ENCODE measurements at regions not wholly inside any gene's neighbourhood (a gene's known extent, or its start where the extent isn't known, plus 50 kb on each side); places are given as distances from the start of the nearest gene placed in this dataset.

DNA sequence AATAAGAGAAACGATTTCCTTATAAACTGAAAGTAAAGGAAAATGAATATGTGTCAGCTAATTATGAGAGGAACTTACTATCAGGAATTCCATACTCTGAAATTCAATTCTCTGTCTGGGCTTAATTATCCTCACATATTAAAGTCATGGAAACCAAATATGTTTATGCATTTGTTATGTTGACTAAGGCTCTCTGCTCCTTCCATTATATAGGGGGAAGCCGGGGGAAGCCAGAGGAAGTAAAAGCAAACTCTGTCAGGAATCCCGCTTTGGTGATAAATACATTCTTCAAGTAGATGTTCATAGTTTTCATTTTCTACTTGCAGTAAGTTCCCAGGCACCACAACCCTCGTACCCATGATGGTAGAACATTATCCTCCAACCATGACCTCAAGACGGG lies 142.8 kb upstream of the VCX2 start:
- no peak for DNase-seq (ENCODE audit: low read depth, low spot score)
- no CpG with 5 or more reads among the region's 5 CpGs for WGBS (ENCODE audit: insufficient coverage, insufficient read length)
- Histone ChIP-seq H3K36me3 (ENCODE audit: control insufficient read depth, insufficient read depth, low read length) (no peaks in the 10 kb centered on the region), H3K4me1 (ENCODE audit: control insufficient read depth, insufficient read depth, low read length) (no peaks in the 10 kb centered on the region), H3K4me3 (ENCODE audit: low read length) (no peak overlapping the region), H3K9me3 (ENCODE audit: control insufficient read depth, insufficient read depth, low read length) (no peaks in the 10 kb centered on the region), H3K27ac (ENCODE audit: low read length) (no peak overlapping the region), H3K27me3 (ENCODE audit: control insufficient read depth, insufficient read depth, low read length) (no peaks in the 10 kb centered on the region)

DNA sequence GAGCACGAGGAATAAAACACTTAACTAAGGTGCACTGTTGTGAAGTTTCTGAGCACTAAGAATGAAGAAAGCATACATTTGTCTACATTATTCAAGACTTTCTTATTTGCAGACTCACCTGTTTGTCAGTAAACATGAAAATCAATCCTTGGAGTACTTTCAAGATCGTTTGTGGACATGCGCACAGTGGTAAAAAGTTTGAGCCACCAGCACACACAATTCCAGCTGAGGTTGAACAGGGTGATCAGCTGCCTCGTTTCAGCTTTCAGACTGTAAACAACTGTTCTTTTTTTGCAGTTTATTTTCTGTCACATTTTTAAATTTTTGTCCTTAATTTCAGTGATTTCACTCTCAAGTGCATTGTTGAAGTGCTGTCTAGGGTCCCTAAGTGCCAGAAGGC lies 143.8 kb upstream of the VCX2 start:
- no CpG with 5 or more reads among the region's 4 CpGs for WGBS (ENCODE audit: insufficient coverage, insufficient read length)
- Histone ChIP-seq H3K27ac (ENCODE audit: low read length) (no peak overlapping the region), H3K36me3 (ENCODE audit: control insufficient read depth, insufficient read depth, low read length) (no peaks in the 10 kb centered on the region), H3K4me1 (ENCODE audit: control insufficient read depth, insufficient read depth, low read length) (0 out of 2 replicates have a peak, but pooled peaks cover 1% of the 10 kb centered on the region), H3K9me3 (ENCODE audit: control insufficient read depth, insufficient read depth, low read length) (no peaks in the 10 kb centered on the region), H3K27me3 (ENCODE audit: control insufficient read depth, insufficient read depth, low read length) (no peaks in the 10 kb centered on the region), H3K4me3 (ENCODE audit: low read length) (no peak overlapping the region)
- DNase-seq (ENCODE audit: low read depth, low spot score), result no peak

DNA sequence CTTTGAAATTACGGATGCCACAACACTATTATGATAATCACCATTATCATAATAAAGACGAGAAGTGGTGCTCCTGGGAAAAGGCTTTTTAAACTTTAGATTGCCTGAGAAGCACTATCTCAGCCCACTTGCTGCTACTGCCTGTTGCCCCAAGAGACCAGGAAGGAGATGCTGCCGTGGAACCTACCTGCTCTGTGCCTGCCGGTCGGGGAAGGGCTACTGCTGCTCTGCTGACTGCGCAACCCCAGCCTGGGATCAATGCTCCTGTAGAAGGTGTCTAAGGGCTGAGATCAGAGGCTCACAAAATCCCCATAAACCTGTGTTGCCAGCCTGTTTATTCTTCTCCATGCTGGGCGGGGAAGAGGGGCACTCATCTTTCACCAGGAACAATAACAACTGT lies 145.3 kb upstream of the VCX3B start:
- H3K27ac ChIP-seq (ENCODE audit: low read length), result no peak overlapping the region
- DNase-seq (ENCODE audit: low read depth, low spot score), result no peak
- H3K9me3 ChIP-seq (ENCODE audit: control insufficient read depth, insufficient read depth, low read length), result no peaks in the 10 kb centered on the region
- no peaks in the 10 kb centered on the region for H3K36me3 ChIP-seq (ENCODE audit: control insufficient read depth, insufficient read depth, low read length)
- 0 out of 2 replicates have a peak, but pooled peaks cover 1% of the 10 kb centered on the region for H3K4me1 ChIP-seq (ENCODE audit: control insufficient read depth, insufficient read depth, low read length)
- no peak overlapping the region for H3K4me3 ChIP-seq (ENCODE audit: low read length)
- no peaks in the 10 kb centered on the region for H3K27me3 ChIP-seq (ENCODE audit: control insufficient read depth, insufficient read depth, low read length)
- WGBS (ENCODE audit: insufficient coverage, insufficient read length), result no CpG with 5 or more reads among the region's 7 CpGs

DNA sequence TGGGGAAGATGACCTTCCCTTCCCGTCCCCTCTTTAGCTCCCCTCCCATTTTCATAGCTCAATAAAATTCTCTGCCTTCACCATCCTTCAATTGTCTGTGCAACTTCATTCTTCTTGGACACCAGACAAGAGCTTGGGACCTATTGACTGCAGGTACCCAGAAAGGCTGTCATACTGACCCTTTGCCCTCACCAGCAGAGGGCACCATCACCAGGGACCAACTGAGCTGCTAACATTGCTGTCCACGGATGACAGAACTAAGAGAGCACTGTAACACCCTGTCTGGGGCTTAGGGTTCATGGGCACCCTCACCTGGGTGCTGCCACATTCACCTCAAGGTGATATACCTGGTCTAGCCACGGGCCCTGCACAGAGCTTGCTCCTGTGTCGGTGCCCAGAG lies 141.3 kb upstream of the VCX3B start:
- Histone ChIP-seq H3K4me1 (ENCODE audit: control insufficient read depth, insufficient read depth, low read length) (0 out of 2 replicates have a peak, but pooled peaks cover 1% of the 10 kb centered on the region), H3K27me3 (ENCODE audit: control insufficient read depth, insufficient read depth, low read length) (no peaks in the 10 kb centered on the region), H3K27ac (ENCODE audit: low read length) (no peak overlapping the region), H3K36me3 (ENCODE audit: control insufficient read depth, insufficient read depth, low read length) (no peaks in the 10 kb centered on the region), H3K9me3 (ENCODE audit: control insufficient read depth, insufficient read depth, low read length) (no peaks in the 10 kb centered on the region), H3K4me3 (ENCODE audit: low read length) (no peak overlapping the region)
- no CpG with 5 or more reads among the region's 4 CpGs for WGBS (ENCODE audit: insufficient coverage, insufficient read length)
- DNase-seq (ENCODE audit: low read depth, low spot score), result no peak

DNA sequence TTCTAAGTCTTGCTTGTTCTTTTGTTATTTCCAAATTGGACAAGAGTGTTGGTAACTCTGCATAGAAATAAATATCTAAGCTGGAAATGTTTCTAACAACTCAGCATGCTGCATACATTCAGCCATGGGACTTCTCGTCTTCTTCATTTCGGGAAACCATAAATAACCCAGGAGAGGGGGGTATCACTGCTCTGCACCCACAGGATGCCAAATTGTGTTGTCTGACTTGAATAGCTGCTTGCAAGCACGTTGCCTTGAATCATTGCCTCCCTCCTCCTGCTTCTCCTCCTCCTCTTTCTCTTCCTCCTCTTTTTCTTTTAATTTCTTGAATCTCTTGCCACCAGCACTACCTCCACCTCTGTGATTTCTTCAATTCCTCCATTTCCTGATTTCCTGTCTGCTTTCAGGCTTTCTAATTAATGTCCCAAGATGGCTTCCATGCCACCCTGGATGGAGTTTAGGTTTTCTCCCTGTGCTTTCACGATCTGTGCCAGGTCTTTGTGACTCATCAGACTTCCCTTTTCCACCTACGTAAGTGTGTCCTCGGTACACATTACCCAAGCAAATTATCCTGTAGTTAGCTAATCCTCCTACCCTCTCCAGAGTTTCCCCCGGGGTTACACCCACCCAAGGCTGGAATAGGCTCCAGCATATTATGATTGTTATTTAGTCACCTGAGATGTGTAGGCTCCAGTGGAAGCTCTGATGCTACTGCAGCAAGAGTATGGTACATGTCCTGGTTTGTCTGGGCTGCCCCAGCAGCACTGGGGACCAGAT lies 122.6 kb upstream of the VCX3B start:
- Histone ChIP-seq H3K4me3 (ENCODE audit: low read length) (no peak overlapping the region), H3K27me3 (ENCODE audit: control insufficient read depth, insufficient read depth, low read length) (no peaks in the 10 kb centered on the region), H3K4me1 (ENCODE audit: control insufficient read depth, insufficient read depth, low read length) (no peaks in the 10 kb centered on the region), H3K27ac (ENCODE audit: low read length) (no peak overlapping the region), H3K36me3 (ENCODE audit: control insufficient read depth, insufficient read depth, low read length) (no peaks in the 10 kb centered on the region), H3K9me3 (ENCODE audit: control insufficient read depth, insufficient read depth, low read length) (no peaks in the 10 kb centered on the region)
- no peak for DNase-seq (ENCODE audit: low read depth, low spot score)
- WGBS (ENCODE audit: insufficient coverage, insufficient read length), result no CpG with 5 or more reads among the region's 7 CpGs

- WGBS (ENCODE audit: insufficient coverage, insufficient read length), result no CpG with 5 or more reads among the region's 4 CpGs
- H3K27me3 ChIP-seq (ENCODE audit: control insufficient read depth, insufficient read depth, low read length), result no peaks in the 10 kb centered on the region
- no peaks in the 10 kb centered on the region for H3K4me1 ChIP-seq (ENCODE audit: control insufficient read depth, insufficient read depth, low read length)
- H3K27ac ChIP-seq (ENCODE audit: low read length), result no peak overlapping the region
- H3K4me3 ChIP-seq (ENCODE audit: low read length), result no peak overlapping the region
- no peaks in the 10 kb centered on the region for H3K36me3 ChIP-seq (ENCODE audit: control insufficient read depth, insufficient read depth, low read length)
- H3K9me3 ChIP-seq (ENCODE audit: control insufficient read depth, insufficient read depth, low read length), result no peaks in the 10 kb centered on the region
- DNase-seq (ENCODE audit: low read depth, low spot score), result no peak
Observed at GRCh38 chrX:8345473-8345872, 119.2 kb upstream of the VCX3B start.

DNA sequence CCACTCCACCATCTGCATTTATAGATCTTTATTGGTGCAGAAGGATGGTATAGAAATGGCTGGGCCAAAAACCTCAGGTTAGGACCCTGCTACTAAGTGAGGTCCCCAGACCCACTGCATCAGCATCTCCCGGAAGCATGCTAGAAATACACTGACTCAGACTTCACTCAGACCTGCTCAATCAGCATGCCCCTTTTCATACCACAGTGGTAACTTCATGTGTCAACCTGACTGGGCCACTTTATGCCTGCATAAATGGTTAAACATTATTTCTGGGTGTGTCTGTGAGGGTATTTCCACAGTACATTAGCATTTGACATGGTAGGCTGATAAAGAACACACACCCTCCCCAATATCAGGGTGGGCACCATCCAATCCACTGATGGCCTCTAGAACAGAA lies 118.6 kb upstream of the VCX3B start:
- Histone ChIP-seq H3K27ac (ENCODE audit: low read length) (no peak overlapping the region), H3K36me3 (ENCODE audit: control insufficient read depth, insufficient read depth, low read length) (no peaks in the 10 kb centered on the region), H3K4me3 (ENCODE audit: low read length) (no peak overlapping the region), H3K27me3 (ENCODE audit: control insufficient read depth, insufficient read depth, low read length) (no peaks in the 10 kb centered on the region), H3K4me1 (ENCODE audit: control insufficient read depth, insufficient read depth, low read length) (no peaks in the 10 kb centered on the region), H3K9me3 (ENCODE audit: control insufficient read depth, insufficient read depth, low read length) (no peaks in the 10 kb centered on the region)
- WGBS (ENCODE audit: insufficient coverage, insufficient read length), result no CpG with 5 or more reads among the region's 1 CpG
- DNase-seq (ENCODE audit: low read depth, low spot score), result no peak

DNA sequence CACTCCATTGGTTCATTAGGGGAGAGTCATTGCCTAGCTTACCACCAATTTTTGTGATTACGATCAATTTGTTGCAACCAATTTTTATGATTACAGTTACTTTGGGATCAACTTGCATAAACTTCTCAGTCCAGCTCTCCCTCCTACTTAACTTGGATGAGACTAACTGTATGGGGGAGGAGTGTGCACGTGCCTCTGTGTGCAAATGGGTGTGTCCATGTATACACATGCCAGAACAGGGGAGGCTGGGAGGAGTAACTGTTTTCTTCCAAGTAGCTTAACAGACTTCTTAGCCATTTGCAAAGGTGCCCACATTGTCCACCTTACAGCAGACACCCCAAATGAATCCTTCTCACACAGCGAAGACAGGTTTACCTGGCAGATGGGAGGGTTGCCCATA lies 117.7 kb upstream of the VCX3B start:
- WGBS (ENCODE audit: insufficient coverage, insufficient read length), result no CpG with 5 or more reads among the region's 3 CpGs
- Histone ChIP-seq H3K36me3 (ENCODE audit: control insufficient read depth, insufficient read depth, low read length) (no peaks in the 10 kb centered on the region), H3K4me1 (ENCODE audit: control insufficient read depth, insufficient read depth, low read length) (no peaks in the 10 kb centered on the region), H3K27ac (ENCODE audit: low read length) (no peak overlapping the region), H3K27me3 (ENCODE audit: control insufficient read depth, insufficient read depth, low read length) (no peaks in the 10 kb centered on the region), H3K4me3 (ENCODE audit: low read length) (no peak overlapping the region), H3K9me3 (ENCODE audit: control insufficient read depth, insufficient read depth, low read length) (no peaks in the 10 kb centered on the region)
- no peak for DNase-seq (ENCODE audit: low read depth, low spot score)

GRCh38 chrX:8349816-8350544 lies 114.7 kb upstream of the VCX3B start:
- no peaks in the 10 kb centered on the region for H3K4me1 ChIP-seq (ENCODE audit: control insufficient read depth, insufficient read depth, low read length)
- WGBS (ENCODE audit: insufficient coverage, insufficient read length), result no CpG with 5 or more reads among the region's 1 CpG
- H3K4me3 ChIP-seq (ENCODE audit: low read length), result no peak overlapping the region
- no peaks in the 10 kb centered on the region for H3K36me3 ChIP-seq (ENCODE audit: control insufficient read depth, insufficient read depth, low read length)
- H3K27ac ChIP-seq (ENCODE audit: low read length), result no peak overlapping the region
- DNase-seq (ENCODE audit: low read depth, low spot score), result no peak
- H3K9me3 ChIP-seq (ENCODE audit: control insufficient read depth, insufficient read depth, low read length), result no peaks in the 10 kb centered on the region
- no peaks in the 10 kb centered on the region for H3K27me3 ChIP-seq (ENCODE audit: control insufficient read depth, insufficient read depth, low read length)

DNA sequence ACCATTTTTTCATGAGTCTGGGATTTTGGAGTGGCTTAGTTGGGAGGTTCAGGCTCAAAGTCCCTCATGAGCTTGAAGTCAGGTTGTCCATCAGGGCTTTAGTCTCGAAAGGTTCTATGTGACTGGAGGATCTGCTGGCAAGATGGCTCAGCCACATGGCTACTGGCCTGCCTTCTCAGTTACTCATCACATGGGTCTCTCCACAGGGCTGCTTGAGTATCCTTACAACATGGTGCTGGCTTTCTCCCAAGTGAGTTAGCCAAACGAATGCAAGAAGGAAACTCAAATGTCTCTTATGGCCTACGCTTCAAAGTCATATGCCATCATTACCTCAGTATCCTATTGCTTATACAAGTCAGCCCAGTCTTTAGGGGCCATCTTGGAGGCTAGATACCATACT lies 106.3 kb upstream of the VCX3B start:
- WGBS (ENCODE audit: insufficient coverage, insufficient read length), result no CpG with 5 or more reads among the region's 3 CpGs
- Histone ChIP-seq H3K4me1 (ENCODE audit: control insufficient read depth, insufficient read depth, low read length) (no peaks in the 10 kb centered on the region), H3K4me3 (ENCODE audit: low read length) (no peak overlapping the region), H3K9me3 (ENCODE audit: control insufficient read depth, insufficient read depth, low read length) (no peaks in the 10 kb centered on the region), H3K36me3 (ENCODE audit: control insufficient read depth, insufficient read depth, low read length) (no peaks in the 10 kb centered on the region), H3K27ac (ENCODE audit: low read length) (no peak overlapping the region), H3K27me3 (ENCODE audit: control insufficient read depth, insufficient read depth, low read length) (no peaks in the 10 kb centered on the region)
- DNase-seq (ENCODE audit: low read depth, low spot score), result no peak
